GM19239 (cell line): ENCODE measurements at regions not wholly inside any gene's neighbourhood (a gene's known extent, or its start where the extent isn't known, plus 50 kb on each side); places are given as distances from the start of the nearest gene placed in this dataset.
A peak's percentile ranks its signal among the peaks of the same experiment; 100 is the strongest.

Experiments
- DNase-seq: peaks from one replicate; pipeline ENCODE4 v3.0.0; 2011; ENCODE audit warnings: low spot score; ENCODE audit not compliant: insufficient read length
- FAIRE-seq: peaks from 2 replicates; lab custom pipeline; 2011; peaks lifted over from hg19 to GRCh38; lab: Jason Lieb, UNC

GRCh38 chr19:32200312-32201038 lies 144.9 kb upstream of the ZNF507 start:
- DNase-seq (no peak), FAIRE-seq (no peak)

GRCh38 chr19:32201211-32201610 lies 144.2 kb upstream of the ZNF507 start:
- no peak for FAIRE-seq
- DNase-seq, result no peak

GRCh38 chr19:32201636-32202051 lies 143.8 kb upstream of the ZNF507 start:
- no peak for DNase-seq
- no peak for FAIRE-seq

- no peak for DNase-seq
- FAIRE-seq, result no peak
Measured at GRCh38 chr19:32202244-32202643, 143.2 kb upstream of the ZNF507 start.

- FAIRE-seq (no peak), DNase-seq (no peak)
Measured at GRCh38 chr19:32203161-32203560, 142.2 kb upstream of the ZNF507 start.

- FAIRE-seq (no peak), DNase-seq (no peak)
Measured at GRCh38 chr19:32206065-32206464, 139.3 kb upstream of the ZNF507 start.

- no peak for FAIRE-seq
Measured at GRCh38 chr19:32208060-32208459, 137.3 kb upstream of the ZNF507 start.

GRCh38 chr19:32219392-32219791 lies 126.0 kb upstream of the ZNF507 start:
- no peak for FAIRE-seq
- no peak for DNase-seq

More at GRCh38 chr19:32208060-32208459, 137.3 kb upstream of the ZNF507 start:
- DNase-seq, result no peak

- no peak for FAIRE-seq
Measured at GRCh38 chr19:32219881-32220472, 125.4 kb upstream of the ZNF507 start.

GRCh38 chr19:32220951-32221350 lies 124.5 kb upstream of the ZNF507 start:
- FAIRE-seq, result no peak
- DNase-seq, result no peak

More at GRCh38 chr19:32219881-32220472, 125.4 kb upstream of the ZNF507 start:
- DNase-seq, result no peak

- DNase-seq (no peak), FAIRE-seq (no peak)
Measured at GRCh38 chr19:32222556-32222955, 122.9 kb upstream of the ZNF507 start.

GRCh38 chr19:32223106-32223505 lies 122.3 kb upstream of the ZNF507 start:
- no peak for FAIRE-seq
- no peak for DNase-seq

GRCh38 chr19:32223595-32224370 lies 121.6 kb upstream of the ZNF507 start:
- DNase-seq (no peak), FAIRE-seq (no peak)

GRCh38 chr19:32224371-32225244 lies 120.8 kb upstream of the ZNF507 start:
- FAIRE-seq (no peak), DNase-seq (peak; percentile 78)

- no peak for FAIRE-seq
- no peak for DNase-seq
Measured at GRCh38 chr19:32227561-32228165, 117.7 kb upstream of the ZNF507 start.

GRCh38 chr19:32230441-32230840 lies 115.0 kb upstream of the ZNF507 start:
- no peak for DNase-seq
- no peak for FAIRE-seq

GRCh38 chr19:32231020-32231419 lies 114.4 kb upstream of the ZNF507 start:
- DNase-seq (no peak), FAIRE-seq (no peak)

GRCh38 chr19:32231691-32232090 lies 113.7 kb upstream of the ZNF507 start:
- no peak for FAIRE-seq
- no peak for DNase-seq

GRCh38 chr19:32232449-32232848 lies 113.0 kb upstream of the ZNF507 start:
- DNase-seq (no peak), FAIRE-seq (no peak)

- DNase-seq (no peak), FAIRE-seq (no peak)
Measured at GRCh38 chr19:32233091-32233490, 112.3 kb upstream of the ZNF507 start.
